Right ventricle myocardium inferior (tissue), 1 donor: ENCODE measurements at regions not wholly inside any gene's neighbourhood (a gene's known extent, or its start where the extent isn't known, plus 50 kb on each side); places are given as distances from the start of the nearest gene placed in this dataset.
"Not testable (repeated sequence)": the region's sequence is repeated elsewhere in the genome, so short reads cannot be mapped to it uniquely, and the experiment has no call there.

Experiments
- ATAC-seq: fragments of 200-7000 bp; cut with Tn5 transposase; one replicate; pipeline ENCODE4 v1.9.1; 2020; ENCODE audit warnings: mild to moderate bottlenecking, moderate library complexity
- DNase-seq: peaks from one replicate; pipeline ENCODE4 v3.0.0; 2021; ENCODE audit errors: missing footprints
- intact Hi-C: fragments of 100-400 bp; cut with DNase I; formaldehyde crosslinking; loops from one replicate; pipeline ENCODE4 v1.11.0; 2022
- donor health status: DM: no; HTN: yes; CAD: no; lungs with severe emphysema.

DNA sequence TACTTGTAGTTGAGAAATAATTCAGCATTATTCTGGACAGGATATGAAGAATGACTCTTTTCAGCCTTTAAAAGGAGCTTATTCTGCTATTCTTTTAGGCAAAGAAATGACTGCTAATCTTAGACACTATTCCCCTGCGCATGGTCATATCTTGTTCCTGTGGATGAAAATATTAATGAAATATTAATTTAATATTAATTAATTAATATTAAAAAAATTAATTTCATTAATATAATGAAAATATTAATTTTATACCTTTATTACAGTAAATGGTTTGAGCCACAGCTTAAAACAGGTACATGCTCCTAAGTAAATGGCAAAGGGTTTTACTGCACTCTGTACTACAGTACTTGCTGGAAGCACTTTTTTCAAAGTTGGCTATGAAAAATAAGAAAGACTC is 890.1 kb upstream of the PIK3C3 start:
- DNase-seq = no peak
- intact Hi-C loops = no loop called here
- ATAC-seq = no peak

DNA sequence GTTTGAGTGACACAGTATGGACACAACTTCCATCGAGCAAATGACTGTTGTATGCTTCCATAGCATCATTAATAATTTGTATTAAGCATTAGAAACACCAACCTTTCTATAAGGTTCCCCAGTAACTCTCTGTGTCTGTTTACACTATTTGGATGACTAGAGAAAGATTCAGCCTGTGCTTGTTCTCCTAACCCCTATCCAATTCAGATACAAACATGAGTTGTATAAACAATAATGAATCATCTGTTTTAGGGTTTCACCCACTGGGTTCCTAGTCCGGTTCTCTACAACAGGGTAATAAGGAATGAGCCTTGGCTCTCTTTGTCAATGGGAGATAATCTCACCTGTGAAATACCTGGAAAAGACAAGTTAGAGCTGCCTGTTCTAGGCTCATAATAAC is 894.1 kb upstream of the PIK3C3 start:
- ATAC-seq = no peak
- intact Hi-C loops = no loop called here

DNA sequence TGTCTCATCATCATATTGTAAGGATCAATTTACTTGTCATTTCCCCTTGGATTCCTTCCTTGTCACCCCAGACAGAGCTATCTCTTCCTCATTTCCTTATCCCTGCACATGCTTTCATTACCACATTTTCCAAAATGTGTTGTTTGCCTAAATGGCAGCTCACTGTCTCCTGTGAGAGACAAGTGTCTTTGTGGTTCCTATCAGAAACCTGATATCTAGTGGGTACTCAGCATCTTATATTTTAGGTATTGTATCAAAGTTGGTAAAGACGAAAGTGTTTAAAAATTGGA is 896.0 kb upstream of the PIK3C3 start:
- DNase-seq = no peak
- intact Hi-C loops = no loop called here
- no peak for ATAC-seq

More for the DNA sequence above, 894.1 kb upstream of the PIK3C3 start:
- DNase-seq = no peak

- ATAC-seq (no peak), DNase-seq (no peak)
- intact Hi-C loops = no loop called here
Measured at GRCh38 chr18:41058351-41059125, 896.5 kb upstream of the PIK3C3 start.

DNA sequence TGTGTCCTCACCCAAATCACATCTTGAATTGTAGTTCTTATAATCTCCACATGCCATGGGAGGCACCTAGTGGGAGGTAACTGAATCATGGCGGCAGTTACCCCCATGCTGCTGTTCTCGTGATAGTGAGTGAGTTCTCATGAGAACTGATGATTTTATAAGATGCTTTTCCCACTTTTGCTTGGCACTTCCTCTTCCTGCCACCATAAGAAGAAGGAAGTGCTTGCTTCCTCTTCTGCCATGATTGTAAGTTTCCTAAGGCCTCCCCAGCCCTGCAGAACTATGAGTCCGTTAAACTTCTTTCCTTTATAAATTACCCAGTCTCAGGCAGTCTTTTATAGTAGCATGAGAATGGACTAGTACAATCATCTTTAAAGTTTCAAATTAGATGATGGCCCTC is 902.4 kb upstream of the PIK3C3 start:
- intact Hi-C loops = no loop called here
- DNase-seq (no peak), ATAC-seq (no peak)

DNA sequence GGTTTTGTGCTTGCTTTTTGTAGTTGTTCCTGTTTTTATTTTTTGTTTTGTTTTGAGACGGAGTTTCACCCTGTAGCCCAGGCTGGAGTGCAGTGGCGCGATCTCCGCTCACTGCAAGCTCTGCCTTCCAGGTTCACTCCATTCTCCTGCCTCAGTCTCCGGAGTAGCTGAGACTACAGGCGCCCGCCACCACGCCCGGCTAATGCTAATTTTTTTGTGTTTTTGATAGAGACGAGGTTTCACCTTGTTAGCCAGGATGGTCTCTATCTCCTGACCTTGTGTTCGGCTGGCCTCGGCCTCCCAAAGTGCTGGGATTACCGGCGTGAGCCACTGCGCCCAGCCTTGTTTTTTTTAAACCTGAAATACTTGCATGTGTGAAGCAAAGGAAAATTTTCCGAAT is 908.8 kb upstream of the PIK3C3 start:
- ATAC-seq, intact Hi-C loops, DNase-seq: not testable (repeated sequence)

DNA sequence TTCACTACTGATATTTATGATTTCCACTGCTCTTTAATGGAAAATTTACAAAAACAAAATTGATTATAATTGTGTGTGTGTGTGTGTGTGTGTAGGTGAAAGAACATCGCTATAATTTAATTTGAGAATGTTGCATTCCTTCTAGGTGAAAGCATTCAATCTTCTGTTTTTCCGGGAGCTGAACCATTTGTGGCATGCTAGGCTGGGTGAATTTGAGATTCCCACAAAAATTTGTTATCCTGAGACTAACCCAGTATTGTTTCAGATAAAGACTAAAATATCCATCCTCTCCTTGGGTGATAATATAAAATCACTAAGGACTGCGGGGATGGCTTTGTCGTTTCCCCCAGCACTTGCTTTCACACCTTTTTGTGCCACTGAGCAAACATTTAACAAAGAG is 911.2 kb upstream of the PIK3C3 start:
- ATAC-seq (no peak), DNase-seq (no peak)
- intact Hi-C loops = no loop called here

DNA sequence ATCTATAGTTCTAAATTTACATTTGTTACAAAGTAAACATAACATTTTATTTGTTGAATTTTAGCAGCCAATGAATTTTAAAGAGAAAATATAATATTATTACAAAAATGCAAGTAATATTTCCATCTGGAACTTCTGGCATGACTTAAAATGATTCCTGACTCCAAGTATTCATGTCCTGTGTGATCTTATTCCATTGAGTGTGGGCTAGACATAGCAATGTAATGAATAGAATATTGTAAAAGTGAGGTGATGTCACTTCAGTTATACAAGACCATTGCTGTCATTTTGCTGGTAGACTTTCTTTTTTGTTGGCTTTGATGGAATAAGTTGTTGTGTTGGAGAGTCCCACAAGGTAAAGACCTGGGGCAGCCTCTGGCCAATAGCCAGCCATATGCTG is 912.2 kb upstream of the PIK3C3 start:
- ATAC-seq = no peak

DNA sequence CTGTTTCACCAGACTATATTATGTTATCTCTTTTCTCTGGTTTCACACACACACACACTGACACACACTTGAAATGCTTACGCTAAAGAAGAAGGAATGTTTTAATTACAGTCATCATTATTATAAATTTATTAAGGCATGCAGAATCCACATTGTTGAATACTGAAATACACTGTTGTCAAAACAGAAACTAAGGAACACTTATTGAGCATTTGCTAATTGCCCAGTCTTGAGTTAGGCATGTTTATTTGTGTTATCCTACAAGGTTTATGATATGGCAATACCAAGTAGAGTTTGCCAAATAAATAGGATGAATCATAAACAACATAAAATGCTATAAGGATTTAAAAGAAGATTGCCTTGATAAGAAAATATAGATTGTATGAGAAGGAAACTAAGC is 917.0 kb upstream of the PIK3C3 start:
- ATAC-seq (no peak), DNase-seq (no peak)
- intact Hi-C loops = no loop called here

More for the DNA sequence above, 912.2 kb upstream of the PIK3C3 start:
- intact Hi-C loops = no loop called here
- no peak for DNase-seq

- intact Hi-C loops = no loop called here
- no peak for ATAC-seq
- DNase-seq = no peak
Measured at GRCh38 chr18:41036346-41036745, 918.7 kb upstream of the PIK3C3 start.

- no peak for ATAC-seq
- intact Hi-C loops = no loop called here
- DNase-seq = no peak
Measured at GRCh38 chr18:41034413-41034812, 920.6 kb upstream of the PIK3C3 start.

DNA sequence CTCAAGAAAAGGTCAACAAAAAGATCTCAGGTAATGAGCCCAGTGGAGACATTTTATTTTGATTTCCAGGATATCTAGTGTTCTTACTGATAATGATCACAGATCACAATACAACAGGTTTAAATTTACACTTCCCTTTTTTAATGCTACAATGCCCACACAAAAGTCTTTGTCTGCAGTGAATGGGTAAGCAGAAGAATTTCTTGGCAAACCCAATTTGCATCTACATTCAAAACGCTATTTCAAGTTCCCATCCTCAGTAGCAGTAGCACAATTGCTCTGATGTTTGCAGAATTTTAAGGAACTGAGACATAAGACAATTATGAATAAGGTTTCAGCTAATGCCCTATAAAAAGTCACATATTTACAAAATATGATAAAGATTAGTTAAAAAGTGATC is 929.4 kb upstream of the PIK3C3 start:
- ATAC-seq (no peak), DNase-seq (no peak)
- intact Hi-C loops = no loop called here

GRCh38 chr18:41024792-41025191 is 930.2 kb upstream of the PIK3C3 start:
- no peak for DNase-seq
- ATAC-seq = no peak
- intact Hi-C loops = no loop called here

- intact Hi-C loops = no loop called here
- ATAC-seq = no peak
Measured at GRCh38 chr18:41022484-41022883, 932.5 kb upstream of the PIK3C3 start.

GRCh38 chr18:41021089-41021488 is 933.9 kb upstream of the PIK3C3 start:
- DNase-seq = no peak
- no peak for ATAC-seq
- intact Hi-C loops = no loop called here

More at GRCh38 chr18:41022484-41022883, 932.5 kb upstream of the PIK3C3 start:
- DNase-seq = no peak

GRCh38 chr18:41012194-41012593 is 942.8 kb upstream of the PIK3C3 start:
- ATAC-seq = no peak
- intact Hi-C loops = no loop called here
- DNase-seq = no peak

DNA sequence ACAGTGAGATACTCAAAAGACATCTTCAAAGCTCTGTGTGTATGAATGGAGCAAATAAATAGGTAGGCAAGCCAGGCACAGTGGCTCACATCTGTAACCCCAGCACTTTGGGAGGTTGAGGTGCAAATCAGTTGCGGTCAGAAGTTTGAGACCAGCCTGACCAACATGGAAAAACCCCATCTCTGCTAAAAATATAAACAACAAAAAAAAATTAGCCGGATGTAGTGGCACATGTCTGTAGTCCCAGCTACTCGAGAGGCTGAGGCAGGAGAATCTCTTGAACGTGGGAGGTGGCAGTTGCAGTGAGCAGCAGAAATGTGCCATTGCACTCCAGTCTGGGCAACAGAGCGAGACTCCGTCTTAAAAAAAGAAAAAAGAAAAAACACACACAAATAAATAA is 945.1 kb upstream of the PIK3C3 start:
- DNase-seq (no peak), ATAC-seq (no peak)
- intact Hi-C loops = no loop called here

DNA sequence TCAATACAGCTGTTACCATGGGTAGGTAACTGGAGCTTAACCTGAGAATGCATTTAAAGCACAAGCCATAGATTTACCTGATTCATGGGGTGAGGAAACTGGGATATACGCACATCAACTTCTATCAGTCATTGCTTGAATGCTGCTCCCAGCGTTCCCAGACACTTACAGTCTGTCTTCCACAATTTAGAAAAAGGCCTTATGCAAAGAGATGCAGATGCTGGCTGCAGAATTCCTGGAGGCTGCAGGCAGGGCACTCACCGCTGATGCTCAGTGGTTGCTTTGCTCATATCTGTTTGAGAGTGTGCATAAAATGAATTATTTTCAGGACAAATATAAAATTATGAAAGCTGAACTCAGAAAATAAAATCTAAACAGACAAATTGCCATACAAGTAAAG is 950.7 kb upstream of the PIK3C3 start:
- intact Hi-C loops = no loop called here
- no peak for ATAC-seq

GRCh38 chr18:40995529-40995928 is 959.5 kb upstream of the PIK3C3 start:
- ATAC-seq = no peak
- intact Hi-C loops = no loop called here
- DNase-seq = no peak

More for the DNA sequence above, 950.7 kb upstream of the PIK3C3 start:
- no peak for DNase-seq

- intact Hi-C loops = no loop called here
- ATAC-seq = no peak
Measured at GRCh38 chr18:40993363-40993762, 961.7 kb upstream of the PIK3C3 start.

DNA sequence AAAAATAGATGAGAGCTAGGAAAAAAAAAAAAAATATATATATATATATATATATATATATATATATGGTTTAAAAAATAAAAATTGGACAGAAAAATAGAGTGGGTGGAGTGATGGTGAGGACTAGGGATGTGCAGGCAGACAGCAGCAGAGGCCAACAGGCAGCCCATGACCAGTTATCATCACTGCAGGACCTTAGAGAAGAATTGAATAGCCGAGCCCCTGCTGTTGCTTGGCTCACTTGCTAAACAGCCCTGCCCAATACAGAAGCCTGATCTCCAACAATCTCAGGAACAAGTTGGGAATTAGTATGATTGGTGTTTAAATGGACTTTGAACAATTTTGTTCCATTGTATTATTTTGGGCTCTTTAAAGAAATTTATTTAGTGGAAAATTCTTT is 967.5 kb upstream of the PIK3C3 start:
- intact Hi-C loops = no loop called here
- ATAC-seq (no peak), DNase-seq (no peak)

More at GRCh38 chr18:40993363-40993762, 961.7 kb upstream of the PIK3C3 start:
- no peak for DNase-seq
